ENCODE measurements at regions not wholly inside any gene's neighbourhood (a gene's known extent, or its start where the extent isn't known, plus 50 kb on each side); places are given as distances from the start of the nearest gene placed in this dataset.

GRCh38 chr4:90007494-90008167 lies 113.0 kb downstream of the MMRN1 start:
- peak in 1 of 3 experiments; percentile 77 for DNase-seq

DNA sequence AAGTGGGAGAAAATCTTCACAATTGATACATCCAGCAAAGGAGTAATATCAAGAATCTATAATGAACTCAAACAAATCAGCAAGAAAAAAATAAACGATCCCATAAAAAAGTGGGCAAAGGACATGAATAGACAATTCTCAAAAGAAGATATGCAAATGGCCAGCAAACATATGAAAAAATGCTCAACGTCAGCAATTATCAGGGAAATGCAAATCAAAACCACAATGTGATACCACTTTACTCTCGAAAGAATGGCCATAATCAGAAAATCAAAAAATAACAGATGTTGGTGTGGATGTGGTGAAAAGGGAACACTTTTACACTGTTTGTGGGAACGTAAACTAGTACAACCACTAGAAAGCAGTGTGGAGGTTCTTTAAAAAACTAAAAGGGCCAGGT lies 114.3 kb upstream of the CCSER1 start:
- no peak for DNase-seq

DNA sequence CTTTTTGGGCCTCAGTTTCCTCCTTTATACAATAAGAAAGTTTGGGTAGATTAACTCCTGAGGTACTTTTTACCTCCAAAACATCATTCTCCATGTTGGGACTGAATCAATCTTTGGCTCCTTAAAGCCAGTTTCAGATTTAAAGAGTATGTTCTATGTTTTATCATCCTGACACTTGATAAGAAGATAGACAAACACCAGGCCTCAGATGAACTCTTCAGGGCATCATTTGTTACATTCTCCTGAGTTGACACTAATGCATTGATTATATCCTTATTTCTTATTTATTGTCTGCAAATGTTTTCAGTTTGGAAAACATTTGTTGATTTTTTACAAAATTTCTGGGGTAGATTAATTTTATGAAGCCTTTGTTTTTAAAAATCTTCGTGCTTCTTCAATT lies 102.7 kb upstream of the CCSER1 start:
- peak in 1 of 3 experiments; percentile 40 for DNase-seq

DNA sequence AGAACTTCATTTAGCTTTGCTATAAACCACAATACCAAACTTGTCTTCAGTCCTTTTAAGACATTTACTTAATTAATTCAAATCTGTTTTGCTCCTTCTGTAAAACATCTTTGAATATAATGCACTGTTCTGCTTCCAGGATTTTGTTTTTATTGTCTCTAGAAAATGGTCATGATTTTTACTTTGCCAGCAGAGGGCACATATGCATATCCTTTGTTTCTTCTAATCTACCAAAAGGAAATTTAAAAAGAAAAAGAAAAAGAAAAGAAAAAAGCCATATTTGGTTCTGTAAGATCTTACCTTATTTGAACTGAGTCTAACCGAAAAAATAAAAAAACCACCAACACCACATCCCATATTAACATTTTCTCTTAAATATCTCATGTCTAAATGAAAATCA lies 101.9 kb upstream of the CCSER1 start:
- peak in 2 of 3 experiments; percentile 10 to 70 for DNase-seq

GRCh38 chr4:90027565-90027964 lies 99.6 kb upstream of the CCSER1 start:
- no peak for DNase-seq

DNA sequence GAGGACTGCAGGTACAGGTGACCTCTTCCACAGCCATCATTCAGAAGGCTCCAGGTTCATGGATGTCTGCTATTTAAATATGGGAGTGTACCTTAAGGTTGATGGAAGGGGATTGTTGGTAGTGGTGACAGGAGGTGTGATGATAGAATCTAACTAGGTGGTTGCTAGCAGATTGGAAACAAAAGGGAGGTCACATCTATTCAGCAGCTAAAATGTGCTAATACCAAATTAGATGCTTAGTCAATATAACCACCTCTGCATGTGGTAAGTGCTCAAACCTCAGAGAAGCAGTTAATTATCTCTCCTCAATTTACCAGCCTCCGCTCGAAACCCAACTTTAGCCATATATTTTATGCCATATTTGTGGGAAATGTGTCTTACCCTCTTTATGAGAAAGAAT lies 98.7 kb upstream of the CCSER1 start:
- peak in 2 of 3 experiments; percentile 14 to 60 for DNase-seq

DNA sequence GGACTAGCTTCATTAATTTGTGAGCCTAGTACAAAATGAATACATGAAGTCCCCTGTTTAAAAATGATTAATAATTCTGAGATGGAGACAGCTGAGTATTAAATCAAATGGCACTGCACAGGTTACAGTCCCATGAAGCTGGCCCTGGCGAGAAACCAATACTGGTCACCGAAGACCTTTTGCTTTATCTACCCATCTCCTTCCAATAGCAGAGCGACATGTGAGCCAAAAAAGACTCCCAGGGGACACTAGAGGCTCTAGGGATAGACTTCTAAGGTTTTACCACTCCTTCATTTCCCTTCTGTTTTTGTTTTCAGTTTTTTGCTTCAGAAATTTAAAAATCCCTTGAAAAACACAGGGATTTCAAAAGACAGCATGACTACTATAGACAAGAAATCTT lies 97.0 kb upstream of the CCSER1 start:
- DNase-seq: no peak

DNA sequence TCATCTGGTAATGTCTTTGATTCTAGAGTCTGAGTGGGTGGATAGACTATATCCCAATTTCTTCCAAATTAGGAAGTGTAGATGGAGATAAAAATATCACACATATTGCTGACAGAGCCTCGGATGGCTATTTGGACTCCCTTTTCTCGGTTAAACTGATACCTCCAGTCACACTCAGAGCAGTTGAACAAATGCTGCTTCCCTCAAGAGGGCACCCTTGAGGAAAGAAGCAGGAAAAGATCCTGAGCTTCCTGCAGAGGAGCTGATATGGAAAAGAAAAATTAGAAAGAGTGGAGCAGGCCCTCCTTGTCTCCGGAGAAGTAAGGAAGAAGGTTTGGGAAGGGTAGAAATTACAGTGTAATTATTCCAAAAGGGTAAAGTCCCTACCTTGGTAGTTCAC lies 96.2 kb upstream of the CCSER1 start:
- peak in 1 of 3 experiments; percentile 29 for DNase-seq

- no peak for DNase-seq
Measured at GRCh38 chr4:90039122-90039521, 88.1 kb upstream of the CCSER1 start.

GRCh38 chr4:90051999-90052398 lies 75.2 kb upstream of the CCSER1 start:
- no peak for DNase-seq

GRCh38 chr4:90057091-90057490 lies 70.1 kb upstream of the CCSER1 start:
- no peak for DNase-seq

GRCh38 chr4:90060039-90060438 lies 67.2 kb upstream of the CCSER1 start:
- DNase-seq: no peak

- no peak for DNase-seq
Measured at GRCh38 chr4:90061881-90062280, 65.3 kb upstream of the CCSER1 start.

DNA sequence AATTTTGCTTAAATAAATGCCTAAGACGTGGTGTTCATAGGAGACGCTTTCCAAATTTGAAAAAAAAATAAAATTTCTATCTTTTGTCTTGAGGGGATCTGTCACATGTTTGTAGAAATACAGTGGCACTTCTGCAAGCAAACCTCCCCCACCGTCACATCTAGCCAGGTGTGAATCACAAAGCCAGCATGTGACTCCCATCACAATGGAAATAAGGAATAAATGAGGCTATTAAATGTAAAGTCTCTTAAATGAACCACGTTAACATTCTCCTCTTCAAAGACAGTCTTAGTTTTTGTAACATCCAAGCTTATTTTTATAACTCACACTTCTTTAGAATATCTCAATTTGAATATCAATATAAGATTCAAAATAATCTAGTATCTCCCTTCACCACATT lies 63.0 kb upstream of the CCSER1 start:
- peak in 1 of 3 experiments; percentile 59 for DNase-seq

DNA sequence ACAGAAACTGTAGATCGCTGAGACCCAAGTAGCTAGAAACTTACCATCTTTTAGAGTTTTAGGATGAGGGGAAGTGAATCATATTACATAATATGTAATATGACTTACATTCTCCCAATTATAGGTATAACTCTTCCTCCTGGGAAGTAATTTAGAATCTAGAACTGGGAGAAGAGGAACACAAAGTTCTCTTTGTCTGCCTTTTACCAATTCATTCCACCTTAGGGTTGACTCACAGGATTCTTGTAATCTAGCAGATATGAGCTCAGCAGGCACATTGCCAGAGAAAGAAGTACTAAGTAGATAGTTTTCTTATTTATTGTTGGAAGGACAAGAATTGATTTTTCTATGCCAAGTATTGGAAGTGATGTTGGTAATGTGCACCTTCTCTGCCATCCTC lies 58.0 kb upstream of the CCSER1 start:
- no peak for DNase-seq

- DNase-seq: no peak
Measured at GRCh38 chr4:90071289-90072235, 55.6 kb upstream of the CCSER1 start.

DNA sequence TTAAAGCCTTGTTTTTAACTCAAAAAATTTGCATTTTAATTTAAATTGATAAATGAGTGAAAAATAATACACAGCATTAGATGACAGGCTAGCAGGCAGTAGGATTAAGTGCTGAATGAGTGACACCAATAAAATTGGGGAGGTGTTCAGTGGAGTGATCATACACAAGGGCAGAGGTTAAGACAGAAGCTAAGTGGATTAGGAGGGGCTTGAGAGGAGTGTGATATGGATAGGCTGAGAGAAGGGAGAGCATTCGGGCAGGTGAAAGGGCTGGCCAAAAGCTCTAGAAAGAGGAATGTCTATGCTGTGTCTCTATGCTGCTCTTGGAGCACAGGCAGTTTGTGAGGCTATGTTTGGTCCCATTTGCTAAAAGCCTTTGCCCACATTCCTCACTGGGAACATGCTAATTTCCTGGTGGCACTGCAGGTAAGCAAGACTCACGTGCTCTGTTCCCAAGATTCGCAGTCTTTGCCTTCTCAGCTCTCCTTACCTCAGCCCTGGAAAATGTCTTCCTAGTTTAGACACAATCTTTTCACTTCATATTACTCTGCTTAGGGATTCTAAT lies 52.8 kb upstream of the CCSER1 start:
- DNase-seq: peak in 1 of 3 experiments; percentile 14
